GM19035 (cell line): ENCODE measurements at regions not wholly inside any gene's neighbourhood (a gene's known extent, or its start where the extent isn't known, plus 50 kb on each side); places are given as distances from the start of the nearest gene placed in this dataset.
"Not testable (repeated sequence)": the region's sequence is repeated elsewhere in the genome, so short reads cannot be mapped to it uniquely, and the experiment has no call there.

Experiments
- ATAC-seq: cut with Tn5 transposase; IDR thresholded peaks from one replicate; pipeline ENCODE4 v1.9.1; 2021; ENCODE audit not compliant: unreplicated experiment

DNA sequence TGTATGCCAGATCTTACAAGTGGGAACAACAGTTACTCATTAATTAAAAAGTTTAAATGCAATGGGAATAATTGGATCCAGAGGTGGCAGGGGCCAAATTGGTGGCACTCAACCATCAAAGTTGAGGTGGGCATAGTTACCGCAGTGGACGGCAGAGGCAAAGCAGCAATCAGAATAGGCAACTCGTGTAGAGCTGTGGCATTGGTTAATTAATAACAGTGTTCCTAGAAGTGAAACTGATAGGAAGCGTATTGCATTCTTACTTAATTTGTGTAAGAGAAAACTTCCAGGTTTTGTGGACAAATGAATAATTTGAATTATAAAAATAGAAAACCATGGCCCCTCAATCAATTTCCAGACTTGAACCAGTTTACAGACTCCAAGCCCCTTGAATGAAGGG is 1068.2 kb upstream of the ACVR2A start:
- no peak for ATAC-seq

DNA sequence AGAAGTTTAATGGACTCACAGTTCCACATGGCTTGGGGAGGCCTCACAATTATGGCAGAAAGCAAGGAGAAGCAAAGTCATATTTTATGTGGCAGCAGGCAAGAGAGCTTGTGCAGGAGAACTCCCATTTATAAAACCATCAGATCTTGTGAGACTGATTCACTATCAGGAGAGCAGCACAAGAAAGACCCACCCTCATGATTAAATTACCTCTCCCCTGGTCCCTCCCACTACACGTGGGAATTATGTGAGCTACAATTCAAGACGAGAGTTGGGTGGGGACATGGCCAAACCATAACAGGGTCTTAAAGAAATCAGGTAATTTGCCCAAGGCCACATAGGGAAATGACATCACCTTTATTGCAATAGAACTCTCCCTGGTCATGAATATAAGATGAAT is 1073.3 kb upstream of the ACVR2A start:
- ATAC-seq, result no peak

DNA sequence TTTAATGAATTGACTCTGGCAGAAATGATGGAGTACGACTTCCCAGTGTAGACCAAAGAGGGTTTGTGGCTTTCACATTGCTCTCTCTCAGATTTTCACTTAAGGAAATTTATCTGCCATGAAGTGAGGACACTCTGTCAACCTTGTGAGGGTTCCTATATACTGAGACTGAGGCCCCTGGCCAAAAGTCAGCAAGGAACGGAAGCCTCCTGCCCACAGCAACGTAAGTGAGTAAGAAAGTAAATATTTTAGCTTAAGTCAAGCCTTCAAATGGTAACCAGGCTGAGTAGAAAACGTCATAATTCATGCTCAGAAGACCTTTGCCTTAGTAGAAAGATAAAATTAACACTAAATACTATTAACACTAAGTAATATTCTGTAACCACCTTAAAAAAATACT is 1080.5 kb upstream of the ACVR2A start:
- no peak for ATAC-seq

DNA sequence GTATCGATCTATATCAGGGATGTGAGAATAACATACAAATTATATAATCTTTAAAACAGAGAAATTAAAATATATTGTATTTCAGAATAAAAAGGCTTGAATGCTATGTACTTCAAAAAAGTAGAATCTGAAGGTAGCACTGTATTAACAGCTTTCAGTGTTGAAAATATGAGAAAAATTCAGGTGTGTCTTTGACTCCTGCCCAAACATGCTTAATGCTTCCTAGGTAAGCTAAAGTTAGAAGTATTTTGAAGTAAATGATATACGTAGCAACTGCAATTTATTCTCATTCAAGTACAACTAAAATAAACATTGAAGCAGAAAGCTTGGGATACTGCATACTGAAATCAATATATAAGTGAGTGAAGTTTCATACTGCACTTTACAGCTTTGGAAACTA is 1082.0 kb upstream of the ACVR2A start:
- ATAC-seq, result no peak

DNA sequence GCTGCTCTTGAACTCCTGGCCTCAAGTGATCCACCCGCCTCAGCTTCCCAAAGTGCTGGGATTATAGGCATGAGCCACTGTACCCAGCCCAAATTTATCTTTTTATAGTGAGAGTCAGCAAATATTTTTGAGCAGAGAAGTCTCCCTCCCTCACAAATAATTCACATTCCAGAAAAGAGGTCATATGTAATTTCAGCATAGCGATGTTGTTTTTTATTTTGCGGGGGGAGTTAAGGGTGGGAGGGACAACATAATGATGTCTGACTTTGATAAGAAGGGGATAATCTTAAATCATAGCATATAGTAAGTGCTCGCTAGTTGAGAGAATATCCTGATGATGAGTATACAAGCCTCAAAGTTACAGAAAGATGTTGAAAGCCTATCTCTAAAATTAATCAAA is 1090.2 kb upstream of the ACVR2A start:
- no peak for ATAC-seq

DNA sequence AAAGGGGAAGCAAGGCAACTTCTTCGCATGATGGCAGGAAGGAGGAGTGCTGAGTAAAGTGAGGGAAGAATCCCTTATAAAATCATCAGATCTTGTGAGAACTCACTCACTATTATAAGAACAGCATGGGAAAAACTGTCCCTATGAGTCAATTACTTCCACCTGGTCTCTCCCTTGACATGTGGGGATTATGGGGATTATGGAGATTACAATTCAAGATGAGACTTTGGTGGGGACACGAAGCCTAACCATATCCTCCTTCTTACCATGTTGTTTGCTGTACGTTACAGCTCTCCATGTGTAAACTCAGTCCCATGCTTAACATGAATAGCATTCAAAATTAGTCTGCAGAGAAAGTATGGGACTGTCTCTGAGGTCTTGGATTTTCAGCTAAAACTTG is 1096.8 kb upstream of the ACVR2A start:
- ATAC-seq, result no peak

DNA sequence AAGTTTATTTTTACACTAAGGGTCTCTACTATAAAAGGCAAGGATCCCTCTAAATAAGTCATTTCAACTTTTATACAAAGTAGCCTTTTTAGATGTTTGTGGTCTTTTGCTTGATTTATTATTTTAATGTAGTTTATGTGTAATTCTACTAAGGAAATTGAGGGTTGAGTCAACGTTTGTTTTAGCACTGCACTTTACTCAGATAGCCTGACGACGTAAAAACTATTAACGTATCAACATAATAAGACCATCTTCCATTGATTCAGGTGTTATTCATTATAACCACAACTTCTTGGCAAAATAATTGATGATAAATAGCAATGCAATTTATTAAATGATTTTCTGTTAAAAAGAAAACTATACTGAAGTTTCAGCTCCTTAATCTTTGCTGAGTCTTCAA is 1103.6 kb upstream of the ACVR2A start:
- no peak for ATAC-seq

DNA sequence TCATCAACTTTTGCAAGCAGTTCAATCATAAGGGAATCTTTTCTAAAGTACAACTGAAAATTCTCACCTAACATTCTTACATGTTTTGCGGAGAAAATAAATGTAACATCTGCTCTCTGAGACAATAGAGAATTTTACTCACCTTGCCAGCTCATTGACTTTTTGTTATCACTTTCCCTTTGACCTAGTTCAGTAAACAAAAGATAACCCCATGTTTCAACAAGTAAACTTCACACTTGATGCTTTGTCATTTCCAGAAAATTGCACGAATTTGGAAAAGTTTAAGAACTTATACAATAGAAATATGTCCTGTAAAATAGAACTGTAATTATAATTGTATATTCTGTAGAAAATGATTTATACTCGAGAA is 1110.0 kb upstream of the ACVR2A start:
- no peak for ATAC-seq

DNA sequence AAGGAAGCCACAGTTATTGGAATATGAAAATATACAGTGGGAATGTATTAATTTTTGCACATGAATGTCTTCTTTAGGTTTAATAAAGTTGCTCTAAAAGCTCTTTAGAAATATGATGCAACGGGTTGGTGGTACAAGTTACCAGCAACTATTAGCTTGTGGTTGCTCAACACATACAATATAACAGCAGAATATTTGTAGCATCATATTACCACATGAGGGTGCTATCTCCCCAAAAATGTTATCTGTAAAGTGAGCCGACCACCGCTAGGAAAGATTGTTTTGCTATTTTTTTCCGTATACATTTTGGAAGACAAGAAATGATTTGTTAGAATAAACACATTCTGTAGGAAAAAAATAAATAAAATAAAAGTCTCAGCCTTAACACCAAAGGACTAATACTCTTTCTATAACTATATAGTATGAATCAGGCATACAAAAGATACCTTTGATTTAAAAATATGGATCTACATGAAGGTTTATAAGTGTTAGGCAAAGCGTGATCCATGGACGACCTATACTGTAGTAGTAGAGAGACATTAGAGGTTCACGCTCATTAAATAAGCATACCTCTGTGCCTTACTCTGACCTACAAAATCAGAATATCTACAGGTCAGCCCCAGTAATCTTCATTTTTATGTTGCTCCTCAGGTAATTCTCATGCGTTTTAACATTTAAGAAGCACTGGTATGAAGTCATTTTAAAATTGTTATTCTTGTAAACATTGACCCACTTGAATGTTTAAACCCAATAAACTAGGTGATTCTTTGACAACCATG is 1110.6 kb upstream of the ACVR2A start:
- ATAC-seq, result peak; percentile 77

DNA sequence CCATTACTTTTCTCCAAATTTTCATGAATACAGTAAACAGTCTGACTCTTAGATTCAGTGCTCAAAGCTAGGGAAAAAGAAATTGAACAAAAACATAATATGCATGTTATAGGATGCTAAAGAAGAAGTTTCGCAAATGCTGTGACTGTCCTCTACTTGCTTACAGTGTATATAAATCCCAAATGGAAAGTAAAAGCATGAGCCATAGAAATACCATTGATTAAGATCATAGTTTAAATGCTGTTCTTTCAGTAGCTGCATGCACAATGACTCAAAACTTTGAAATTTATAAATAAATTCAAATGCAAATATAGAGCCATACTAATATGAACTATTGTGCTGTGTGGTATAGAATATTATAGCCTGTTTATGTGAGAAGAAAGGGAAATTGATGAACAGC is 1113.9 kb upstream of the ACVR2A start:
- ATAC-seq, result no peak

DNA sequence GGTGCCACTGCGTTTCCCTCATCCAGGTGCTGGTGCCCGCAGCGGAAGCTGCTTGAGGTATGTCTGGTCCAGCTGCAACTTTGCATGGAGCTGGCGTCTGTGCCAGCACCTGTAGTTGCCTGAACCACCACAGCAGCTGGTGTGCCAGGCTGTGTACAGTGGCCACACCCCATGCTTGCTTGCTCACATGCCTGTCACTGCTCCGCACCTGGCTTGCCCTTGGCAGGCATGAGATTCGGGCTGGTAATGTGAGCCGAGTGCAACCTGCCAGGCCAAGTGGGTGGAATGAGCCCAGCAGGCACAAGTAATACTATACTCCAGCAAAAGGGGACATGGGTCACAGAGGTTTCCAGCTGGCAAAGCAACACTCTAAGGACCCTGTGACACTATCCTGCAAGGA is 1123.3 kb upstream of the ACVR2A start:
- no peak for ATAC-seq

DNA sequence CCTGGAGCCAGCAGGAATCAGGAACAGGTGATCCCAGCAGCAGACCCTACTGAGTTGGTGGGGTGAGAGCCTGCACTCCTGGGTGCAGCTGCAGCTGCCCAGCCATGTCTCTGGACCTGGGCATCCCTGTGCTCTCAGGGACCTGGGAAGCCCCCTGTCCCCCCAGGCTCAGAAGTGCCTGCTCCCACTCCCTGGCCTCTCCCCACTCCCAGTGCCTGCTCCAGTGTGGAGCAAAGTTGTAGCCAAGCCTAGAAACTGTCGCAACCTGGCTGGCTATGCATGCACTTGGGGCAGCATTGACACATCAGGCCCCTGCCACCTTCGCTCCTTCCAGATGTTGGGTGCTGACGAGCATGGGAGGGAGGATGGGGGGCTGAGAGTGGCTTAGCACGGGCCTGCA is 1124.7 kb upstream of the ACVR2A start:
- ATAC-seq, result no peak

DNA sequence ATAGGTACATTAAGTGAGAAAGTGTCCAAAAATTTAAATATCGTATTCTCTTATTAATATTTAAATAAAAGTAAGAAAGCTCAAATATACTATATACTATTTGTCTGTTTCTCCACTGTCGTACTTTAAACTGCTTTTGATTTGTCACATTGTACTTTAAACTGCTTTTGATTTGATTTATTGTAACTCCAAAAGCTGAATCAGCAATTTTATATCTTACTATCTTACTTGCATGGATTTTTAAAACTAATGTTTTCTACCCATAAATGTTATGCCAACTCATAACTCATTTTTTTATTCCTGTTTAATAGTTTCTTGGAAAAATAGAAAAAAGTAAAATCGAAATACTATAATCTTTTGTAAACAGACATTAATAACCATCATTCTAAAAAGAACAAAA is 1128.2 kb upstream of the ACVR2A start:
- ATAC-seq, result no peak

DNA sequence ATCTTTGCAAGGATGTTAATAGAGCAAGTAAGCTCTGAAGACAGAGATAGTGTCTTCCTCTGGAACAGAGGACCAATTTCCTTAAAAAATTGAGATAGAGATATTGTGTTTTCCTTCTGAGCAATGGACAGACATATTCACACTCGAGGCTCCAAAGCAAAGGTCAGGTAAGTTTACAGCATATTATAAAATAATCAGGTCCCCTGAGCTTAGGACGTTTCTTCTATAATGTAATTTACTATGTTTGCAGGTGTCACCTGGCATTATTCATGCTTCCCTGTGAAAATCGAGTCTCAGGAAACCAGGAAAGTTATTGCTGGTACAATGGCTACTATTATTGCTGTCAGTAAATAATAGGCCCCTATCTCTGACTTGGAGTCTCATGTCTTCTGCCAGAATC is 1135.8 kb upstream of the ACVR2A start:
- no peak for ATAC-seq

DNA sequence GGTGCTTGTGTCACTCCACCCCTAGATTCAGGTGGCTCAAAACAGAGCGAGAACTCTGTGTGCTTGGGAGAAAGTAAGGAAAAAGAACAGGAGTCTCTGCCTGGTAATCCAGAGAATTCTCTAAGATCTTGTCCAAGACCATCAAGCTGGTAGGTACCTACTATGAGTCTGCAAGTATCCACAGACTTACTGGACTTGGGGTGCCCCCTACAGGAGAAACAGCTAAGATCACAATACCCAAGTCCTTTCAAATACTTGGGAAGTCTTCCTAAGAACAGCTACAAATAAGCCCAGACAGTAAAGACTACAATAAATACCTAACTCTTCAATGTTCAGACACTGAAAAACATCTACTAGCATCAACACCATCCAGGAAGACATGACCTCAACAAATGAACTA is 1143.6 kb upstream of the ACVR2A start:
- no peak for ATAC-seq

DNA sequence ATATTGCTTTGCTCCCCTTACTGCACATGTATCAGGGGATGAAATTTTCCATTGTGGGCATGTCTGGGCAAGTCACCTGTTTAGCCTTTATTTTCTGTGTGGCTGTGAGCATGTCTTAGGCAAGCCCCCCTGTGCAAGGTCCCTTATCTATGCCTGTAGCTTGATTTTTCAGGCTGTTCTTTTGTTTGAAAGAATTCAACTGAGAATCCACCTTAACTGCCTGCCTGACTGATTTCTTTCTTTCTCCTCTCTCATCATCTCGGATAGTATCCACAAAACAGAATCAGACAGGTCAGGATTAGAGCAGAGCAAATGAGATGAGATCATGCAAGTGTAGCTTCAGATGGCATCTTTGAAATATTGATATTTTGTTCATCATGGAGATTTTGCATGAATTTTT is 1147.5 kb upstream of the ACVR2A start:
- ATAC-seq, result no peak

DNA sequence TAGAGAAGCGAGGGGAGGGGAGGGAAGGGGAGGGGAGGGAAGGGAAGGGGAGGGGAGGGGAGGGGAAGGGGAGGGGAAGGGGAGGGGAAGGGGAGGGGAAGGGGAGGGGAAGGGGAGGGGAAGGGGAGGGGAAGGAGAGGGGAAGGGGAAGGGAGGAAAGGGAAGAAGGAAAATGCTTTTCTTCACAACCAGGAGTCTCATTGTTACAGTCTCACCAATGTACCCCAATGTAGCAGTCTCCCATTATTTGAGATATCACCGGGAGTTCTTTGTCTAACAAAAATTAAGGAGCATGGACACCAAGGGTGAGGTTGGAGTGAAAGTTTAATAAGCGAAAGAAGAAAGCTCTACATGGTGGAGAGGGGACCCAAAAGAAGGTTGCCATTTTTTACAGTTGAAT is 1148.0 kb upstream of the ACVR2A start:
- not testable (repeated sequence) for ATAC-seq

DNA sequence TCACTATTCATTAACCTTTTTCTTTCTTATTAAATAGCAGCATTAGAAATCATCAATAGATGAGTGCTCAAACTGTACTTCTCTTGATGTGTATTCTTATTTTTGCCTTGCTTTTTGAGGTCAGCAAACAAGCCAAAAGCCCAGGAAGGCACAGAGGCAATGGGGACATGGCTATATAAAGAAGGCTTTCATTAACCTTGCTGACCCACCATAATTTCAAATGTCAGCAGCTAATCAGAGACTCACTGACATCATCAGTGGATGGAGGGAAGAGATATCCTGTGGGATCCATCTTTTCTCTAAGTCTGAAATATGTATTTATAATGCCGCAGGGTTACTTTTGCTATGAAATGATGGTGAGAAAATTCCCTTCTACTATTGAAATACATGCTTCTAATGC is 1162.8 kb upstream of the ACVR2A start:
- ATAC-seq, result no peak

DNA sequence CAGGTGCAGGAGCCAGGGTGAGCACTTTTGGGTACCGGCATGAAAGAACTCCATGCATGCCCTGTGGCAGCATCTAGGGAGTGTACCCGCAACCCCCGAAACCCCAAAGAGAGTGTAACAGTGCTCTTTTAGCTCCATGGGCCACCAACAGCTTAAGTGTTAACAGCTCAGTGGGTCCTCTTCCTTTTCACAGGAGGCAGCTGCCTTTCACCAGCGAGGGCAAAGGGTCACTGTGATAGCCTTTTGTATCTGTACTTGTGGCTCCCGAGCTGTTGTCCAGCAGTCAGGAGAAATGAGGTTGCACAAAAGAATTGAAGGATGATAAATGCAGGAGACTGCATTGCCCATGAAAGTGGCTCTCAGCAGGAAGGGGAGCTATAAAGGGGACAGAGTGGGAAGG is 1166.3 kb upstream of the ACVR2A start:
- no peak for ATAC-seq

DNA sequence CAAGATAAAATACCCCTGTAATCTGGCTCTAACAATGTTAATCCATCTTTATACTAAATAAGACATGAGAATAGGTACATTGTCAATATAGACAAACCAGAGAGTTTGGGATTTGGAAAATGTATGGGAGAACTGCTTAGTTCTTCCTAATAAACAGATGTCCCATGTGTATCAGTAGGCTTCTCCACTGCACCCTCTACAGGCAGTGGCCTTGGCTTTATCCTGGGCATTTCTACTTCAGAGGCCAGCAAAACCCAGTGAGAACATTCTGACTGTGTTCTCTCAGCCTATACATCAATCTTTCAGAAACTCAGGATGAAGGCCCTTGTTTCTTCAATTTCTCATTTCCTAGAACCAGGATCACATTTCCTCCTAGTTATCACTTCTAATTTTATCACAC is 1167.5 kb upstream of the ACVR2A start:
- no peak for ATAC-seq

DNA sequence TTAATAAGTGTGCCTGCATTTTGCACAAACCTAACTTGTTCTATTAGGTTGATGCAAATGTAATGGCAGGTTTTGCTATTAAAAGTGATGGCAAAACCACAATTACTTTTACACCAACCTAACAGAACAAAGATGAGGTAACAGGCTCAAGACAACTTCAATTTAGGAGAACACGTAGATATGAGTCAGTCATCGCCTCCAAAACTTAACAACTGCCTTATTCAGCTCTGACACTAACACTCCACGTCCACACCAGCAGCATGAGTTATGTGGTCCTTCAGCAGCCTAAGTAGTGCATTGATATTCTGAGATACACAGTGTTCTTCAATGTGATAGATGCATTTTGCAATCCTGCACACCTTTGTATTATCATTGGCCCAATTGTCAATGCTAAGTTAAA is 1175.1 kb upstream of the ACVR2A start:
- ATAC-seq, result no peak

DNA sequence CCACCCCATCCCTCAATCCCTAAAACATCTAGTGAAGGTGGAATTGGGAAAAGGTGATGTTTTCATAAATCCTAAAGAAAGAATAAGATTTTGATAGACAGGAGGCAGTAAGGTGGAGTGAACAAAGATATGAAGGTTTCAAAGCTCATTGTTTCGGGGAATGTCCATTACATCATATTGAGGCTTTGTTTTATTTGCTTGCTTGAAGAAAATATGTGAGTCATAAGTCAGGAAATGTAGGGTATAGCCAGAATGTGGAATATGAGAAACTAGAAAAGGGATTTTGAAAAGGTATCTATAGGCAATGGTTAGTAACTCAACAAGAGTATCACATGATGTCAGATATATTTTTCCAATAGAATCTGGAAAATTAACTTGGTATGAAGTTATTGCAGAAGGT is 1178.5 kb upstream of the ACVR2A start:
- no peak for ATAC-seq

DNA sequence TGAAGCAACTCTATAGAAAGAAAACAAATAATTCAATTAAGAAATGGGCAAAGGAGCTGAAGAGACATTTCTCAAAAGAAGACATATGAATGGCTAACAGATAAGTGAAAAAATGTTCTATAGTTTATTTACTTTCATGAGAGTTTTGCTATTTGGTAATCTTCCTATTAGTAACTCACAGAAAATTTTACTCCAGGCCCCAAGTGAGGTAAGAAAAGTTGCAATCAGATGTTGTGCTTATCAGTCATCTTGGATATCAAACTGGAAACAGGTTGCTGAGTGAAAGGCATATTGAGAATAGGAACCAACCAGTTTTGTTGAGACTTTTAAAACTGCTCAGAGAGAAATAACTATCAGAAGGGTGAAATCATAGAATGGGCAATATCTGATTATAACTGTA is 1179.0 kb upstream of the ACVR2A start:
- ATAC-seq, result no peak
